ENCODE measurements at regions not wholly inside any gene's neighbourhood (a gene's known extent, or its start where the extent isn't known, plus 50 kb on each side); places are given as distances from the start of the nearest gene placed in this dataset.
"Not testable (repeated sequence)": the region's sequence is repeated elsewhere in the genome, so short reads cannot be mapped to it uniquely, and the experiment has no call there.

DNA sequence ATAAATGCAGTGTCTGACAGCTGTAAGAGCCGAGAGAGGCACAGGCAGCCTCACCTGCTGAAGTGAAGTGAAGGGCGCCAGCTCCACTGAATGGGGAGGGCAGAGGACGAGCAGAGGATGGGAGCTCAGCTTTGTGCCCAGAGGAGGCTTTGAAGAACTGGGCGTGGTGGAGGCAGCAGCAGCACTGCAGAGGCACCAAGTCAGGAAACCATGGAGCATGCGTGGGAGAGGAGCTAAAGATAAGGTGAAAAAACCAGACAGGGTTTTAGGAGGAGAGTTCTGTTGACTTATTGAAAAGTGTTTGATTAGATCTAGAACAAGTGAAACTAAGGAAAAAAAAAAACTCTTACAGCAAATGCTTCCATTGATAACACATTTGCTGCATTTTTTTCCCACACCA, 216.4 kb downstream of the CXCL12 start:
- no peak for DNase-seq

GRCh38 chr10:44167752-44168151, 217.1 kb downstream of the CXCL12 start:
- DNase-seq, result no peak

GRCh38 chr10:44166441-44166840, 218.5 kb downstream of the CXCL12 start:
- no peak for DNase-seq

DNA sequence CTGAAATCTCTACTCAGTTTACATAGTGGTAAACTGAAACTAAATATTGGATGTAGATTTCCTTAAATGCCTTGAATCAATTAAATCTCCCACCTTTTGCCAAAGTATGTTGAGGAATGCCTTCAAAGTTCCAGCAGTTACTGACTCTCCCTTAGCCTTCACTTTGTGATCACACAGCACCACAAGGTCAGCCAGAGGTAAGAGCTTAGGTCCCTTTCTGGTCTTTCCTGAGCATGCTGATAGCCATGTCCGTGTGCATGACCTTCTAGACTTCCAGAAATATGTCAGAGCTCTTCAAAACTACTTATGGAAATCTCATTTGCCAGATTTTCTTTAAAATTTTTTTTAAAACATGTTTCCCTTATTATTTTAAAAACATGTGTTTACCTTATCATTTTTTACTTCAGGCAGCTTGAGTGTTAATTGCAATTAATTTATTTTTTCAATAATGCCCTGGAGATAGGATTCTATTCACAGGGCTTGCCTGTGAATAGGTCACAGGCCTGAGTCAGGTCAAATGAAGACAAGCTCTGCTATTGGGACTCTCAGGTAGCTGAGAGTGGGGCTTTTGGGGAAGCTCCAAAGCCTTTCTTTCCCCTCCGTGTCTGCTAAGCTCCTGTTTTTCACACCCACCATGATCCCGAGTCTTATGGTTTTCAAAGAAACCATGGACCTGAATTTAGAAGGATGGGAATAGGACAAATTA, 220.5 kb downstream of the CXCL12 start:
- no peak for DNase-seq

GRCh38 chr10:44161184-44161583, 223.7 kb downstream of the CXCL12 start:
- DNase-seq, result no peak

GRCh38 chr10:44157574-44157973, 227.3 kb downstream of the CXCL12 start:
- DNase-seq, result no peak

GRCh38 chr10:44154956-44155355, 229.9 kb downstream of the CXCL12 start:
- DNase-seq, result no peak

DNA sequence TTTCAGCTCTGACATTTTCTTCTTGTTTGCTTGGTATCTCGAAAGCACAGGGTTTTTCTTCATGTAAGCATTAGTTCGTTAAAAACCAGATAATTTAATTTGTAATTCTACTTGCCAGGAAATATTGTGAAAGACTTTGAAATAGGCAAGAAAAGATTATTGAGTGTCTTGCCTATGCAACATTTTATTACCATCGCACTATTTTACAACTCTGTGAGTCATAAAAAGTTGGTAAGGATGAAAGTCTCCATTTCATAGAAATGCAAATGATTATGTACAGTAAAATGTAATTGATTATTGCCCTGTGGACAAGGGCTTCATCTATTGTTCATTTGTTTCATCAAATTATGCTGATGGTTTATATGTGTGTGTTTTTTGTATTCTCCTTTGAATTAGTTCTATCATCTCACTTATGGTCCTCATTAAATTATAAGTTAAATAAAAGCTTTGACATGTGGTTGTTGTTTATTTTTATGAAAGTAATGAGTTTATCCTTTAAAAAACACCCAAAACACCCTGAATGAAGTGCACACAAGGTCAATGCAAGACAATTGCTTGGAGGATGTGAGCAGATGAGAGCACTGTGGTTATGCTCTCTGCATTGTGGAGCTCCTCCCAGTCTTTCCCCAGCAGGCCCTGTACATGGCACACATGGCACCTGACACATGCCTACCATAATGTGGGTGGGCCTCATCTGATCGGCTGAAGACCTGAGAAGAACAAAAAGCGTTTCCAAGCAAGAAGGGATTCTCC, 230.8 kb downstream of the CXCL12 start:
- DNase-seq, result no peak

- no peak for DNase-seq
Observed at GRCh38 chr10:44143556-44143955, 241.3 kb downstream of the CXCL12 start.

DNA sequence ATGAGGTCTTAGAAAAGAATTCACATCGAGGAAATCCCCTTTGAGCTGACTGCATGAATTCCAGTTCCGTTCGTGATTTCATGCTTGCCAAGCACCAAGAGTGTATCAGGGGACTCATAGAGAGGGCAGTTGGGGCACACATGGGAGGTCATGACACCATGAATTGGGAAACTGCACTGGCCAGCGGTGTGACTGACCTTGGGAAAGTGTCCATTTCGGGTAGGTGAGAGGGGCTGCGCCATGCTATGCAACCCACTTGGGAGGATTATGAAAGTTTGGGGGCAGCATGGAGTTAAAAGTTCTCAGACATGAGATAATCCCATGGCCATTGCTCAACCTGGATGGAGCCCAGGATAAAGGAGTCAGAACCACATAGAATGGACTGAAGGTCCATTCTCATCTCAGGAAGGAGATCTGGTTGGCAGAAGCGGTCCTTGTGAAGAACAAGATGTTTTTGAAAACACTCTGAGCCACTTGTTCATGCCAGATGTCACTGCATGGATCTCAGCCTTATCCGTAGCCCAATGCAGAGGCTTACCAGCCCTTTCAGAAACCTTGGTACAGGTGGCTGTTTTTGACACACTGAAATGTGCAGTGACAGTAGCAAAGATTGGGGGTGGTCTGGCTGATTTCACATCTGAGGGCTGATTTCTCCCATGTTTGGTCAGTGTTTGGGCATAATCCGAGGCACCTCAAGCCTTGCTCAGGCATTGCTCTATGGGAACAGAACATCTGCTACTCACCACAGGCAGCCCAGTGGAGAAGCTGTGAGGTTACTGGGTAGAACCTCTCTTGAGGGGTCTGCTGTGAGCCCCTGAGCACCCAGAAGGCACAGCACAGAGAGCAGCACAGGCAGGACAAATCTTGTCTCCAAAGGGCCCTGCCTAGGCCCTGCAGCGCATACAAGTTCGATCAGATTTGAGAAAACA, 252.3 kb downstream of the CXCL12 start:
- DNase-seq, result no peak

- no peak for DNase-seq
Observed at GRCh38 chr10:44126291-44126717, 258.6 kb downstream of the CXCL12 start.

DNA sequence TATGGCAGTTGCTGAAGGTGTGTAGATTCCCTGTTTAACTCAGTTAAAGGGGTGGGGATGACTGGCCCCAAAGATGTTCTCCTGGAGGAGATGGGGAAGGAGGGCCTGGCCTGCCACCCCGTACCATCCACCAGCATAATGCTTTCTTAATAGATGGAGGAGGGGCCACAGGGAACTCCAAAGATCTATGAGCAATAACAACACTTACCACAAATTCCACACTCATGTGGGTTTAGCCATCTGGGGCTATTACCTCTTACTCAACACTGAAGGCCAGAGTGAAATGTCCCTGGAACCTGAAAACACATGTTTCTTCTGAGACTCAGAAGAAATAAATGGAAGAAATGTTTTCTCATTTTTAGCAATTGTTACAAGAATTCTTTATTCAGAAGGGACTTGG, 259.0 kb downstream of the CXCL12 start:
- DNase-seq, result no peak

GRCh38 chr10:44118500-44118899, 266.4 kb downstream of the CXCL12 start:
- DNase-seq, result no peak

- DNase-seq, result no peak
Observed at GRCh38 chr10:44116474-44116873, 268.4 kb downstream of the CXCL12 start.

GRCh38 chr10:44115516-44115915, 269.4 kb downstream of the CXCL12 start:
- DNase-seq, result no peak

GRCh38 chr10:44114441-44114840, 270.5 kb downstream of the CXCL12 start:
- DNase-seq, result no peak

DNA sequence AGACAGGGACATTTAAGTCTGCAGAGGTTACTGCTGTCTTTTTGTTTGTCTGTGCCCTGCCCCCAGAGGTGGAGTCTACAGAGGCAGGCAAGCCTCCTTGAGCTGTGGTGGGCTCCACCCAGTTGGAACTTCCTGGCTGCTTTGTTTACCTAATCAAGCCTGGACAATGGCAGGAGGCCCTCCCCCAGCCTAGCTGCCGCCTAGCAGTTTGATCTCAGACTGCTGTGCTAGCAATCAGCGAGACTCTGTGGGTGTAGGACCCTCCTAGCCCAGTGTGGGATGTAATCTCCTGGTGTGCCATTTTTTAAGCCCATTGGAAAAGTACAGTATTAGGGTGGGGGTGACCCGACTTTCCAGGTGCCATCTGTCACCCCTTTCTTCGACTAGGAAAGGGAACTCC, 272.6 kb downstream of the CXCL12 start:
- not testable (repeated sequence) for DNase-seq

GRCh38 chr10:44105696-44106095, 279.2 kb downstream of the CXCL12 start:
- DNase-seq, result no peak

DNA sequence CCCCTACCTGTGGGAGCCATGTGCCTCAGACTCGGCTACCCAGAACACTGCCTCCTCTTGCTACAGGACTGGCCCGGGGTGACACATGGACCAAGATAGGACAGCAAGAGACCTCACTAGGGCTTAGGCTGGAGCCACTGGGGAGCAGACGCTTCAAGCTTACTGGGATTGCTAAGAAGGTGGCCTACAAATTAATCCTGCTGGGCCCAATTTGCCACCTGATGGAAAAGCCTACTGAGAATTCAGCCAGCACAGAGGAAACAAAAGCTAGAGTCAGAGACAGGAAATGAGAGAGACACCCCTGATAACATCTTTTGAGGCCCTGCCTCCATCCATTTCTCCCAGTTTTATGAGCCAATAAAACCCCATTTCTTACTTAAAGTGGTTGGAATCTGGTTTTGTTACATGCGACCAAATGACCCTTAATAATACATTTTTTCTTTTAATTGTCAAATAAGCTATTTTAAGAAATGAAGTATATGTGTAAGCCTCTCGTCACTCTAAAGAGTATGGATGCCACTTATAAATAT, 282.1 kb downstream of the CXCL12 start:
- DNase-seq, result no peak

DNA sequence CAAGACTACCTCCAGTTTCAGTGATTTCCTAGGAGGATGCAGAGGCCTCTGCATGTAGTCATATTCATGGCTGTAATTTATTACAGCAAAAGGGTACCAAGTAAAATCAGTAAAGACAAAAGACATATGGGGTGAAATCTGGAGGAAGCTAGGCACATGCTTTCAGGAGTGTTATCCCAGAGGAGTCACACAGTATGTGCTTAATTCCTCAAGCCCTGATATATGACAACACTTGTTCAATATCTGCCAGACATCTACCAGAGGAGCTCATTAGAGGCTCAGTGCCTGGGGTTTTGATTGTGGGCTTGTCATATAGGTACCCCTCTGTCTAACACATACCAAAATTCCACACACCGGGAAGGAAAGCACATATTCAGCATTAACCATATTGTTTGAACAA, 283.8 kb downstream of the CXCL12 start:
- DNase-seq, result no peak

- no peak for DNase-seq
Observed at GRCh38 chr10:44099511-44099910, 285.4 kb downstream of the CXCL12 start.

DNA sequence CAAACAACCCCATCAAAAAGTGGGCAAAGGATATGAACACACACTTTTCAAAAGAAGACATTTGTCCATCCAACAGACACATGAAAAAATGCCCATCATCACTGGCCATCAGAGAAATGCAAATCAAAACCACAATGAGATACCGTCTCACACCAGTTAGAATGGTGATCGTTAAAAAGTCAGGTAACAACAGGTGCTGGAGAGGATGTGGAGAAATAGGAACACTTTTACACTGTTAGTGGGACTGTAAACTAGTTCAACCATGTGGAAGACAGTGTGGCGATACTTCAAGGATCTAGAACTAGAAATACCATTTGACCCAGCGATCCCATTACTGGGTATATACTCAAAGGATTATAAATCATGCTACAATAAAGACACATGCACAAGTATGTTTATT, 288.7 kb downstream of the CXCL12 start:
- not testable (repeated sequence) for DNase-seq

GRCh38 chr10:44089671-44090070, 295.2 kb downstream of the CXCL12 start:
- DNase-seq, result no peak

Data from DMS 273 treated with DMSO at 0.1 percent for 48 hours (cell line).